ENCODE measurements at regions not wholly inside any gene's neighbourhood (a gene's known extent, or its start where the extent isn't known, plus 50 kb on each side); places are given as distances from the start of the nearest gene placed in this dataset.

- DNase-seq: no peak
Measured at GRCh38 chr1:240004086-240004749, 87.5 kb upstream of the FMN2 start.

GRCh38 chr1:240005997-240006650, 85.6 kb upstream of the FMN2 start:
- DNase-seq: no peak

- no peak for DNase-seq
Measured at GRCh38 chr1:240008298-240008697, 83.4 kb upstream of the FMN2 start.

GRCh38 chr1:240014051-240014450, 77.6 kb upstream of the FMN2 start:
- DNase-seq: no peak

GRCh38 chr1:240018617-240019016, 73.1 kb upstream of the FMN2 start:
- DNase-seq: no peak

- DNase-seq: no peak
Measured at GRCh38 chr1:240019524-240019923, 72.2 kb upstream of the FMN2 start.

GRCh38 chr1:240020871-240021270, 70.8 kb upstream of the FMN2 start:
- no peak for DNase-seq

- no peak for DNase-seq
Measured at GRCh38 chr1:240021709-240022108, 70.0 kb upstream of the FMN2 start.

- no peak for DNase-seq
Measured at GRCh38 chr1:240027059-240027462, 64.6 kb upstream of the FMN2 start.

- no peak for DNase-seq
Measured at GRCh38 chr1:240029418-240029817, 62.3 kb upstream of the FMN2 start.

- no peak for DNase-seq
Measured at GRCh38 chr1:240030236-240030635, 61.4 kb upstream of the FMN2 start.

- no peak for DNase-seq
Measured at GRCh38 chr1:240031009-240031408, 60.7 kb upstream of the FMN2 start.

GRCh38 chr1:240031414-240031813, 60.3 kb upstream of the FMN2 start:
- DNase-seq: no peak

- no peak for DNase-seq
Measured at GRCh38 chr1:240033406-240033805, 58.3 kb upstream of the FMN2 start.

- DNase-seq: no peak
Measured at GRCh38 chr1:240036526-240036925, 55.2 kb upstream of the FMN2 start.
